ENCODE measurements at regions not wholly inside any gene's neighbourhood (a gene's known extent, or its start where the extent isn't known, plus 50 kb on each side); places are given as distances from the start of the nearest gene placed in this dataset.

- TF ChIP-seq CTCF (IDR thresholded peaks at IDR 0.05; ENCODE audit: low read depth, low read length) (no peak), EZH2phosphoT487 (IDR thresholded peaks at IDR 0.05; ENCODE audit: low read depth) (no peak)
Measured at GRCh38 chr4:147284256-147284835, 196.6 kb upstream of the EDNRA start.
